ENCODE measurements at regions not wholly inside any gene's neighbourhood (a gene's known extent, or its start where the extent isn't known, plus 50 kb on each side); places are given as distances from the start of the nearest gene placed in this dataset.

DNA sequence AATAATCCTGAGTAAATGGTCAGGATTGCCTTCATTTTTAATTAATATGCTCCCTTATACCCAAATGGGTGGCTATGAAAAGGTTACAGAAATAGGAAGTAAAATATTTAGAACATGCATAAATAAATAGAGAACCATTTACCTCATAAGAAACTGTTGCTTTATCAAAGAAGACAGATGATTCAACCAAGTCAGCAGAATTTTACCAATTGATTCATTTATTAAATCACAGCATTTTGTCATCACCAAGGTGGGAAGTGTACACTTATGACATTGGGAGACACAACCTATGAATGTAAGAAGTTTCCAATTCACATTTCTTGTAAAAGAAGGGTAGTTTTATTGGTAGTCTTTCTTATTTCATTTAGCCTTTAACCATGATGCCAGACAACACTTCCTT is 870.3 kb upstream of the CHORDC1 start:
- Histone ChIP-seq H3K9me3 (ENCODE audit: control insufficient read depth, insufficient read depth, low read length) (no peaks in the 10 kb centered on the region), H3K36me3 (ENCODE audit: control insufficient read depth, low read length) (no peaks in the 10 kb centered on the region)

DNA sequence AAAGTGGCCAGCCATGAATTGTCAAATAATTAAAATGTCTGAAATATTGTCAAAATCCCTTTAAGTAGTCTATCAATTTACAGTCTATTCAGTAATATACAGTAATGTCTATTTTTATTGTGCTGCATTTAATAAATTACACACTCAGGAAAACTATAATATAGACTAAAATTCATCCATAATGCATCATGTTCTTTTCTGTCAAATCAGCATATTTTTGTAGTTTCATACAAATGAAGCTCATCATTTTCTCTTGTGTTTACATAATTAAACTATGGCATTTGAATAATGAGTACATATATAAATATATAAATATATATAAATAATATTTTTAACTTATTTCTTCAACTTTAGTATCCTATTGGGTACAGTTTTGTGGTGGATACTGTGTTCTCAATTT is 868.7 kb upstream of the CHORDC1 start:
- Histone ChIP-seq H3K4me3 (ENCODE audit: low read length) (no peak overlapping the region), H3K79me2 (ENCODE audit: control insufficient read depth, low read length) (no peaks in the 10 kb centered on the region), H3K27ac (ENCODE audit: low read depth, low read length) (no peak overlapping the region), H3K9me2 (replicated peaks; ENCODE audit: control insufficient read depth, low read length) (no peaks in the 10 kb centered on the region; the same call in 1 of the 2 replicates), H3K4me2 (ENCODE audit: low read length) (no peak overlapping the region), H3K36me3 (ENCODE audit: control insufficient read depth, low read length) (no peaks in the 10 kb centered on the region), H3K9me3 (ENCODE audit: control insufficient read depth, insufficient read depth, low read length) (no peaks in the 10 kb centered on the region), H3K27me3 (ENCODE audit: control insufficient read depth, low read length) (no peaks in the 10 kb centered on the region), H3K4me1 (ENCODE audit: control insufficient read depth, low read length) (no peaks in the 10 kb centered on the region), H3F3A (ENCODE audit: control insufficient read depth, insufficient read depth) (no peaks in the 10 kb centered on the region), H4K20me1 (ENCODE audit: control insufficient read depth, insufficient read depth, low read depth, low read length) (no peaks in the 10 kb centered on the region)
- TF ChIP-seq, protein P1, sequence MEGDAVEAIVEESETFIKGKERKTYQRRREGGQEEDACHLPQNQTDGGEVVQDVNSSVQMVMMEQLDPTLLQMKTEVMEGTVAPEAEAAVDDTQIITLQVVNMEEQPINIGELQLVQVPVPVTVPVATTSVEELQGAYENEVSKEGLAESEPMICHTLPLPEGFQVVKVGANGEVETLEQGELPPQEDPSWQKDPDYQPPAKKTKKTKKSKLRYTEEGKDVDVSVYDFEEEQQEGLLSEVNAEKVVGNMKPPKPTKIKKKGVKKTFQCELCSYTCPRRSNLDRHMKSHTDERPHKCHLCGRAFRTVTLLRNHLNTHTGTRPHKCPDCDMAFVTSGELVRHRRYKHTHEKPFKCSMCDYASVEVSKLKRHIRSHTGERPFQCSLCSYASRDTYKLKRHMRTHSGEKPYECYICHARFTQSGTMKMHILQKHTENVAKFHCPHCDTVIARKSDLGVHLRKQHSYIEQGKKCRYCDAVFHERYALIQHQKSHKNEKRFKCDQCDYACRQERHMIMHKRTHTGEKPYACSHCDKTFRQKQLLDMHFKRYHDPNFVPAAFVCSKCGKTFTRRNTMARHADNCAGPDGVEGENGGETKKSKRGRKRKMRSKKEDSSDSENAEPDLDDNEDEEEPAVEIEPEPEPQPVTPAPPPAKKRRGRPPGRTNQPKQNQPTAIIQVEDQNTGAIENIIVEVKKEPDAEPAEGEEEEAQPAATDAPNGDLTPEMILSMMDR (IDR thresholded peaks at IDR 0.05; ENCODE audit: low read depth, low read length, poor library complexity, severe bottlenecking), result no peak
- no peak for TF ChIP-seq EZH2phosphoT487 (IDR thresholded peaks at IDR 0.05; ENCODE audit: borderline replicate concordance, low read length)

More for the DNA sequence above, 870.3 kb upstream of the CHORDC1 start:
- H3K9me2 ChIP-seq (replicated peaks; ENCODE audit: control insufficient read depth, low read length), result no peaks in the 10 kb centered on the region; the same call in 1 of the 2 replicates
- no peaks in the 10 kb centered on the region for H3K4me1 ChIP-seq (ENCODE audit: control insufficient read depth, low read length)
- H3F3A ChIP-seq (ENCODE audit: control insufficient read depth, insufficient read depth), result no peaks in the 10 kb centered on the region
- no peak for TF ChIP-seq EZH2phosphoT487 (IDR thresholded peaks at IDR 0.05; ENCODE audit: borderline replicate concordance, low read length)
- TF ChIP-seq, protein P1 (IDR thresholded peaks at IDR 0.05; ENCODE audit: low read depth, low read length, poor library complexity, severe bottlenecking), result no peak
- H4K20me1 ChIP-seq (ENCODE audit: control insufficient read depth, insufficient read depth, low read depth, low read length), result no peaks in the 10 kb centered on the region
- H3K27me3 ChIP-seq (ENCODE audit: control insufficient read depth, low read length), result no peaks in the 10 kb centered on the region
- no peak overlapping the region for H3K4me3 ChIP-seq (ENCODE audit: low read length)
- no peak overlapping the region for H3K27ac ChIP-seq (ENCODE audit: low read depth, low read length)
- H3K4me2 ChIP-seq (ENCODE audit: low read length), result no peak overlapping the region
- H3K79me2 ChIP-seq (ENCODE audit: control insufficient read depth, low read length), result no peaks in the 10 kb centered on the region

DNA sequence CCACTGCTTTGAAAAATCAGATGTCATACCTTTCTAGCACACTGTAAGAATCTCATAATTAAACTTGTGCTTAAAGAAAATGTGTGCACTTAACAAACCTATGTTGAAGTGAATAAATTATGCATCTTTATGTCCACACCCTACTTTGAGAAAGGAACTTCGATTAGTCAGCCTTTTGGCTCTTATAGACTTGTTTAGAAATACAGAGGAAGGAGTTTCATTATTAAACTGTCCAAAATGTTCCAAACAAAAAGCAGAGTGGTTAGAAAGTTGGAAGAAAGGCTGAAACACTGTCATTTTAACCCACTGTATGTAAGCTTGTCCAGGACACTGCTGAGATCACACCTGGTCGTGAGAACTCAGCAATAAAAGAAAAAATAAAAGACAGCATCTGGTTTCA is 863.2 kb upstream of the CHORDC1 start:
- H3K4me3 ChIP-seq (ENCODE audit: low read length), result no peak overlapping the region
- H3F3A ChIP-seq (ENCODE audit: control insufficient read depth, insufficient read depth), result no peaks in the 10 kb centered on the region
- no peaks in the 10 kb centered on the region for H3K79me2 ChIP-seq (ENCODE audit: control insufficient read depth, low read length)
- H4K20me1 ChIP-seq (ENCODE audit: control insufficient read depth, insufficient read depth, low read depth, low read length), result no peaks in the 10 kb centered on the region
- H3K36me3 ChIP-seq (ENCODE audit: control insufficient read depth, low read length), result no peaks in the 10 kb centered on the region
- H3K4me1 ChIP-seq (ENCODE audit: control insufficient read depth, low read length), result no peaks in the 10 kb centered on the region
- no peaks in the 10 kb centered on the region for H3K9me3 ChIP-seq (ENCODE audit: control insufficient read depth, insufficient read depth, low read length)
- H3K27ac ChIP-seq (ENCODE audit: low read depth, low read length), result no peak overlapping the region
- no peaks in the 10 kb centered on the region for H3K27me3 ChIP-seq (ENCODE audit: control insufficient read depth, low read length)
- H3K4me2 ChIP-seq (ENCODE audit: low read length), result no peak overlapping the region
- H3K9me2 ChIP-seq (replicated peaks; ENCODE audit: control insufficient read depth, low read length), result no peaks in the 10 kb centered on the region; the same call in 1 of the 2 replicates
- no peak for TF ChIP-seq EZH2phosphoT487 (IDR thresholded peaks at IDR 0.05; ENCODE audit: borderline replicate concordance, low read length)
- TF ChIP-seq, protein P1 (IDR thresholded peaks at IDR 0.05; ENCODE audit: low read depth, low read length, poor library complexity, severe bottlenecking), result no peak

All from DOHH2 (cell line).